GM21529 (cell line): ENCODE measurements at regions not wholly inside any gene's neighbourhood (a gene's known extent, or its start where the extent isn't known, plus 50 kb on each side); places are given as distances from the start of the nearest gene placed in this dataset.

Experiments used
- ATAC-seq: cut with Tn5 transposase; IDR thresholded peaks from one replicate; pipeline ENCODE4 v1.9.1; 2021; ENCODE audit not compliant: unreplicated experiment

- ATAC-seq: no peak
Measured at GRCh38 chr1:56442290-56442877, 137.0 kb downstream of the PLPP3 start.

GRCh38 chr1:56441601-56442000, 137.8 kb downstream of the PLPP3 start:
- ATAC-seq: no peak

GRCh38 chr1:56439610-56440264, 139.6 kb downstream of the PLPP3 start:
- ATAC-seq: no peak

GRCh38 chr1:56438901-56439551, 140.3 kb downstream of the PLPP3 start:
- no peak for ATAC-seq

GRCh38 chr1:56437959-56438358, 141.4 kb downstream of the PLPP3 start:
- no peak for ATAC-seq

GRCh38 chr1:56436912-56437417, 142.4 kb downstream of the PLPP3 start:
- ATAC-seq: no peak

- no peak for ATAC-seq
Measured at GRCh38 chr1:56436296-56436695, 143.1 kb downstream of the PLPP3 start.

- ATAC-seq: no peak
Measured at GRCh38 chr1:56435434-56436262, 143.7 kb downstream of the PLPP3 start.

- no peak for ATAC-seq
Measured at GRCh38 chr1:56434740-56435139, 144.6 kb downstream of the PLPP3 start.

- no peak for ATAC-seq
Measured at GRCh38 chr1:56434025-56434424, 145.3 kb downstream of the PLPP3 start.

GRCh38 chr1:56433056-56433577, 146.2 kb downstream of the PLPP3 start:
- no peak for ATAC-seq

GRCh38 chr1:56432166-56432971, 147.0 kb downstream of the PLPP3 start:
- ATAC-seq: no peak

- no peak for ATAC-seq
Measured at GRCh38 chr1:56430141-56430839, 149.1 kb downstream of the PLPP3 start.

- ATAC-seq: no peak
Measured at GRCh38 chr1:56429288-56429687, 150.1 kb downstream of the PLPP3 start.

- no peak for ATAC-seq
Measured at GRCh38 chr1:56426587-56427381, 152.6 kb downstream of the PLPP3 start.

GRCh38 chr1:56425494-56426037, 153.8 kb downstream of the PLPP3 start:
- ATAC-seq: no peak

- no peak for ATAC-seq
Measured at GRCh38 chr1:56424744-56425493, 154.4 kb downstream of the PLPP3 start.

- ATAC-seq: no peak
Measured at GRCh38 chr1:56423716-56424115, 155.6 kb downstream of the PLPP3 start.
